ENCODE measurements at regions not wholly inside any gene's neighbourhood (a gene's known extent, or its start where the extent isn't known, plus 50 kb on each side); places are given as distances from the start of the nearest gene placed in this dataset.
"Not testable (repeated sequence)": the region's sequence is repeated elsewhere in the genome, so short reads cannot be mapped to it uniquely, and the experiment has no call there.

- no peaks in the 10 kb centered on the region for H3K36me3 Mint-ChIP-seq (ENCODE audit: low read depth)
- H3K9me3 Mint-ChIP-seq: no peaks in the 10 kb centered on the region
- peaks cover 4% of the 10 kb centered on the region for H3K27me3 Mint-ChIP-seq
- H3K27ac Mint-ChIP-seq: no peak overlapping the region
- H3K4me1 Mint-ChIP-seq (ENCODE audit: low read depth): peaks cover 13% of the 10 kb centered on the region
- H3K4me3 Mint-ChIP-seq: no peak overlapping the region
- intact Hi-C loops (cut with micrococcal nuclease): no loop called here
Measured at GRCh38 chr18:10147226-10147625, 233.4 kb downstream of the VAPA start.

GRCh38 chr18:10147752-10148151, 233.9 kb downstream of the VAPA start:
- H3K27ac Mint-ChIP-seq: no peak overlapping the region
- peaks cover 4% of the 10 kb centered on the region for H3K27me3 Mint-ChIP-seq
- intact Hi-C loops (cut with micrococcal nuclease): no loop called here
- H3K36me3 Mint-ChIP-seq (ENCODE audit: low read depth): no peaks in the 10 kb centered on the region
- no peak overlapping the region for H3K4me3 Mint-ChIP-seq
- H3K4me1 Mint-ChIP-seq (ENCODE audit: low read depth): peaks cover 13% of the 10 kb centered on the region
- H3K9me3 Mint-ChIP-seq: no peaks in the 10 kb centered on the region

DNA sequence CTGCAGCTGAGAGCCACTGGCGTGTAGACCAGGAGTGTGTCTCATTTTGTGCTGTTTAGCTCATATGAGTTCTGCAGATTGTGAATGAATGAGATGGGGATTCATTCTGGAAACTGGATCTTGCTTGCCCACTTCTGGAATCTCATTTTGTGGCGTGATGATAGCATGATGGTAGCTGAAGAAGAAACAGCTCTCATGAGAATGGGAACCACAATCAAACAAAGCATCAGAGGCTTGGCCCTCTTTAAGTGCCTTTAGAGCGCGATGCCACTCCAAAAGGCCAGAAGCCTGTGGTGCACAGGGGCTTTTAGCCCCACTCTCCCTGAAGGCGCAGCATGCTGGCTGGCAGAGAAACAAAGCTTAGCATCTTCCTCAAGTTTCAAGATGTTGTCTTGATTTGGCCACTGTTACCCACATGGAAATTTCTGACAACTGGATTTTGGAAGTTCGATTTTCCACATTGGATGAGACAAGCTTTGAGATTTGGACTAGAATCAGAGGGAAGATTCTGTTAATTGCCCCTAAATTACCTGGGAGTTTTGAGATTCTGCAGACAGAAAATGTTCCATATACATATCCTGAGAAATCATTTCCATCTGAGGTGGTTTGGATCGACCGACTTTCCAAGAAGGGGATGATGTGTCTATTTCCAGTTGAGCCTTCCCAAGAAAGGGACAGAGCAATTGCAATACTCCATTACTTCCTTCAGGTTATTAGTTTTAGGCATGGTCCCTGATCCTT, 234.5 kb downstream of the VAPA start:
- peaks cover 13% of the 10 kb centered on the region for H3K4me1 Mint-ChIP-seq (ENCODE audit: low read depth)
- no peak overlapping the region for H3K27ac Mint-ChIP-seq
- no peaks in the 10 kb centered on the region for H3K36me3 Mint-ChIP-seq (ENCODE audit: low read depth)
- intact Hi-C loops (cut with micrococcal nuclease): no loop called here
- peaks cover 4% of the 10 kb centered on the region for H3K27me3 Mint-ChIP-seq
- no peaks in the 10 kb centered on the region for H3K9me3 Mint-ChIP-seq
- H3K4me3 Mint-ChIP-seq: no peak overlapping the region

- peaks cover 4% of the 10 kb centered on the region for H3K27me3 Mint-ChIP-seq
- H3K27ac Mint-ChIP-seq: no peak overlapping the region
- H3K4me1 Mint-ChIP-seq (ENCODE audit: low read depth): peaks cover 13% of the 10 kb centered on the region
- no peaks in the 10 kb centered on the region for H3K9me3 Mint-ChIP-seq
- intact Hi-C loops (cut with micrococcal nuclease): no loop called here
- no peak overlapping the region for H3K4me3 Mint-ChIP-seq
- no peaks in the 10 kb centered on the region for H3K36me3 Mint-ChIP-seq (ENCODE audit: low read depth)
Measured at GRCh38 chr18:10149768-10150556, 236.1 kb downstream of the VAPA start.

GRCh38 chr18:10150576-10150975, 236.8 kb downstream of the VAPA start:
- H3K4me3 Mint-ChIP-seq; H3K27ac Mint-ChIP-seq; intact Hi-C loops (cut with micrococcal nuclease); H3K27me3 Mint-ChIP-seq; H3K9me3 Mint-ChIP-seq; H3K36me3 Mint-ChIP-seq (ENCODE audit: low read depth): not testable (repeated sequence)
- peaks cover 13% of the 10 kb centered on the region for H3K4me1 Mint-ChIP-seq (ENCODE audit: low read depth)

DNA sequence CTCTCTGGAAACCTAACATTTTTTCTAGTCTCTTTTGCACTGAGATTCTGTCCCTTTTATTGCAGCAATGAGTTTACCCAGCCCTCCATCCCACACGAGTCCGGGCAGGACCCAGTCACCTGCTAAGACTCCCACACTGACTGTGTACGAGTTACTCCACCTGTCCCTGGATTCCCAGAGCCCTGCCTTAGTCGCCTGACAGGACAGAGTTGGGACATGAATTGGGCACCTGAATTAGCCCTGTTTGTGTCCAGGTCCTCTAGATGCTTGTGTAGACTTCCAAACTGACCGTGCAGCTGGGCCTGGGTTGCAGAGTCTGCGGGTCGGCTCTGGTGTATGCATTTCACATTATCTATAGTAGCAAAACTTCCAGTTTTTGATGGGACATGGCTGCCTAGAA, 238.7 kb downstream of the VAPA start:
- Mint-ChIP-seq H3K9me3 (no peaks in the 10 kb centered on the region), H3K27ac (no peak overlapping the region), H3K27me3 (no peaks in the 10 kb centered on the region), H3K36me3 (ENCODE audit: low read depth) (no peaks in the 10 kb centered on the region), H3K4me1 (ENCODE audit: low read depth) (peaks cover 13% of the 10 kb centered on the region), H3K4me3 (no peak overlapping the region)
- intact Hi-C loops (cut with micrococcal nuclease): no loop called here

GRCh38 chr18:10153924-10154752, 240.3 kb downstream of the VAPA start:
- Mint-ChIP-seq H3K4me3 (no peak overlapping the region), H3K4me1 (ENCODE audit: low read depth) (peaks cover 13% of the 10 kb centered on the region), H3K27ac (no peak overlapping the region), H3K36me3 (ENCODE audit: low read depth) (no peaks in the 10 kb centered on the region), H3K9me3 (no peaks in the 10 kb centered on the region), H3K27me3 (no peaks in the 10 kb centered on the region)
- intact Hi-C loops (cut with micrococcal nuclease): no loop called here

DNA sequence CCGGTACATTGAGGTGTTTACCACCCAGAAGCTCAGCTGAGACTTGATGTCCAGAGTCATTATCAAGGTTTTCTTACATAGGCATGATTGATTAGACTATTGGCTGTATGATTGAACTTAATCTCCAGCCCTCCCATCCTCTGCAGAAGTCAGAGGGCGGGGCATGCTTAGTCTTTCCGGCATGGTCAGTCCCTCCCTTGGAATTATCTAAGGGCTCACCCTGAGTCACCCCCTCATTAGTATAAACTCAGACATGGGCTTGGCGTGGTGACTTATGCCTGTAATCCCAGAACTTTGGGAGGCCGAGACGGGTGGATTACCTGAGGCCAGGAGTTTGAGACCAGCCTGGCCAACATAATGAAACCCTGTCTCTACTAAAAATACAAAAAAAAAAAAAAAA, 243.9 kb downstream of the VAPA start:
- no peak overlapping the region for H3K4me3 Mint-ChIP-seq
- no peak overlapping the region for H3K27ac Mint-ChIP-seq
- H3K36me3 Mint-ChIP-seq (ENCODE audit: low read depth): no peaks in the 10 kb centered on the region
- no peaks in the 10 kb centered on the region for H3K27me3 Mint-ChIP-seq
- no peaks in the 10 kb centered on the region for H3K9me3 Mint-ChIP-seq
- H3K4me1 Mint-ChIP-seq (ENCODE audit: low read depth): no peaks in the 10 kb centered on the region
- intact Hi-C loops (cut with micrococcal nuclease): no loop called here

GRCh38 chr18:10160251-10160650, 246.4 kb downstream of the VAPA start:
- Mint-ChIP-seq H3K4me3 (no peak overlapping the region), H3K27me3 (no peaks in the 10 kb centered on the region), H3K4me1 (ENCODE audit: low read depth) (no peaks in the 10 kb centered on the region), H3K27ac (no peak overlapping the region), H3K9me3 (no peaks in the 10 kb centered on the region), H3K36me3 (ENCODE audit: low read depth) (no peaks in the 10 kb centered on the region)
- intact Hi-C loops (cut with micrococcal nuclease): no loop called here

- intact Hi-C loops (cut with micrococcal nuclease): no loop called here
- no peak overlapping the region for H3K27ac Mint-ChIP-seq
- no peaks in the 10 kb centered on the region for H3K36me3 Mint-ChIP-seq (ENCODE audit: low read depth)
- no peaks in the 10 kb centered on the region for H3K4me1 Mint-ChIP-seq (ENCODE audit: low read depth)
- no peaks in the 10 kb centered on the region for H3K27me3 Mint-ChIP-seq
- H3K4me3 Mint-ChIP-seq: no peak overlapping the region
- no peaks in the 10 kb centered on the region for H3K9me3 Mint-ChIP-seq
Measured at GRCh38 chr18:10161315-10161714, 247.5 kb downstream of the VAPA start.

DNA sequence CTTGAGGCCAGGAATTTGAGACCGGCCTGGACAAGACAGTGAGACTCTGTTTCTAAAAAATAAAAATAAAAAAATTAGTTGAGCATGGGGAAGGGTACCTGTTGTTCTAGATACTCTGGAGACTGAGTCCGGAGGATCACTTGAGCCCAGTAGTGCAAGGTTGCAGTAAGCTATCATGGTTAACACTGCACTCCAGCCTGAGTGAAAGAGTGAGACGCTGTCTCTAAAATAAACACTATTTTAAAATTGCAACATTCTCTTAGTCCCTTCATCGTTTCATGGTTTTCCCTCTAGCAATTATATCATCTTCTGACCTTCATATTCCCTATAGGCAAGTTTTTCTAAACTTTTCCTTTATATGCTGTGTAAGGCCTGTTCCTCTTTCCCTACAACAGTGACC, 248.5 kb downstream of the VAPA start:
- Mint-ChIP-seq H3K36me3 (ENCODE audit: low read depth) (no peaks in the 10 kb centered on the region), H3K4me3 (no peak overlapping the region), H3K27me3 (no peaks in the 10 kb centered on the region), H3K4me1 (ENCODE audit: low read depth) (no peaks in the 10 kb centered on the region), H3K9me3 (no peaks in the 10 kb centered on the region), H3K27ac (no peak overlapping the region)
- intact Hi-C loops (cut with micrococcal nuclease): no loop called here

GRCh38 chr18:10164271-10165071, 250.7 kb downstream of the VAPA start:
- H3K4me1 Mint-ChIP-seq (ENCODE audit: low read depth): no peaks in the 10 kb centered on the region
- intact Hi-C loops (cut with micrococcal nuclease): no loop called here
- no peak overlapping the region for H3K4me3 Mint-ChIP-seq
- H3K27ac Mint-ChIP-seq: no peak overlapping the region
- H3K36me3 Mint-ChIP-seq (ENCODE audit: low read depth): no peaks in the 10 kb centered on the region
- H3K9me3 Mint-ChIP-seq: no peaks in the 10 kb centered on the region
- H3K27me3 Mint-ChIP-seq: no peaks in the 10 kb centered on the region

GRCh38 chr18:10166164-10166807, 252.5 kb downstream of the VAPA start:
- Mint-ChIP-seq H3K36me3 (ENCODE audit: low read depth) (no peaks in the 10 kb centered on the region), H3K27me3 (no peaks in the 10 kb centered on the region)

More at GRCh38 chr18:10166164-10166807, 252.5 kb downstream of the VAPA start:
- no peaks in the 10 kb centered on the region for H3K9me3 Mint-ChIP-seq
- no peaks in the 10 kb centered on the region for H3K4me1 Mint-ChIP-seq (ENCODE audit: low read depth)
- no peak overlapping the region for H3K4me3 Mint-ChIP-seq
- no peak overlapping the region for H3K27ac Mint-ChIP-seq
- intact Hi-C loops (cut with micrococcal nuclease): no loop called here
